ENCODE measurements at regions not wholly inside any gene's neighbourhood (a gene's known extent, or its start where the extent isn't known, plus 50 kb on each side); places are given as distances from the start of the nearest gene placed in this dataset.

- Histone ChIP-seq H3K9me3 (ENCODE audit: low read length) (peaks cover 4% of the 10 kb centered on the region; the same call in 1 of the 2 replicates), H3K4me3 (replicated peaks in 1 of 3; ENCODE audit: insufficient read depth in 1 of 3, low read depth in 2 of 3, low read length in 3 of 3) (no peak overlapping the region), H3K36me3 (replicated peaks in 1 of 2; ENCODE audit: control insufficient read depth in 1 of 2, insufficient read depth in 2 of 2, low read length in 2 of 2) (no peaks in the 10 kb centered on the region), H3K27ac (ENCODE audit: extremely low read length, insufficient read depth, low read length) (no peak overlapping the region), H3K9ac (ENCODE audit: insufficient read depth, low read depth, low read length) (no peak overlapping the region), H3K4me2 (ENCODE audit: low read depth, low read length) (no peak overlapping the region), H2AFZ (ENCODE audit: low read length) (no peak overlapping the region), H3K4me1 (ENCODE audit: insufficient read depth, low read length) (no peaks in the 10 kb centered on the region), H3K27me3 (ENCODE audit: control insufficient read depth in 1 of 2, insufficient read depth in 2 of 2, low read length in 2 of 2) (no peaks in the 10 kb centered on the region), H3K79me2 (ENCODE audit: insufficient read depth, low read length) (no peaks in the 10 kb centered on the region), H4K20me1 (ENCODE audit: insufficient read depth, low read length) (no peaks in the 10 kb centered on the region)
- TF ChIP-seq CHD2 (IDR thresholded peaks at IDR 0.05; ENCODE audit: low read depth, low read length) (no peak), MYC (CRISPR knock-in tag; IDR thresholded peaks at IDR 0.05; ENCODE audit: borderline replicate concordance) (no peak), ZNF569 (CRISPR knock-in tag; IDR thresholded peaks at IDR 0.05; ENCODE audit: borderline replicate concordance) (no peak), EEA1 (CRISPR knock-in tag; IDR thresholded peaks at IDR 0.05; ENCODE audit: borderline replicate concordance) (no peak), ZIK1 (CRISPR knock-in tag; IDR thresholded peaks at IDR 0.05; ENCODE audit: borderline replicate concordance, low read depth) (no peak)
- ATAC-seq (no peak), DNase-seq (ENCODE audit: low spot score) (no peak), FAIRE-seq (no peak)
- POLR2A ChIA-PET: no interaction called here
- intact Hi-C loops (cut with micrococcal nuclease; ENCODE audit: unreplicated experiment) (no loop called here), in situ Hi-C loops (cut with HindIII; ENCODE audit: extremely low pct_ligation_motif_present, low pct_unique_long_range_greater_than_20kb) (no loop called here)
- BruUV-seq (replicated peaks): no TSS peak
- CTCF ChIA-PET (ENCODE audit: low intra/inter-chr PET ratio, low total read pairs): no interaction called here
Measured at GRCh38 chr4:125541836-125542385, 227.2 kb downstream of the FAT4 start.

- H3K27me3 ChIP-seq (ENCODE audit: control insufficient read depth in 1 of 2, insufficient read depth in 2 of 2, low read length in 2 of 2): no peaks in the 10 kb centered on the region
- FAIRE-seq (no peak), DNase-seq (ENCODE audit: low spot score) (no peak), ATAC-seq (no peak)
- no peaks in the 10 kb centered on the region for H3K4me1 ChIP-seq (ENCODE audit: insufficient read depth, low read length)
- in situ Hi-C loops (cut with HindIII; ENCODE audit: extremely low pct_ligation_motif_present, low pct_unique_long_range_greater_than_20kb): no loop called here
- no TSS peak for BruUV-seq (replicated peaks)
- no peaks in the 10 kb centered on the region for H3K36me3 ChIP-seq (replicated peaks in 1 of 2; ENCODE audit: control insufficient read depth in 1 of 2, insufficient read depth in 2 of 2, low read length in 2 of 2)
- intact Hi-C loops (cut with micrococcal nuclease; ENCODE audit: unreplicated experiment): no loop called here
- H2AFZ ChIP-seq (ENCODE audit: low read length): no peak overlapping the region
- ChIA-PET CTCF (ENCODE audit: low intra/inter-chr PET ratio, low total read pairs) (no interaction called here), POLR2A (no interaction called here)
- no peak overlapping the region for H3K4me3 ChIP-seq (replicated peaks in 1 of 3; ENCODE audit: insufficient read depth in 1 of 3, low read depth in 2 of 3, low read length in 3 of 3)
- no peaks in the 10 kb centered on the region for H4K20me1 ChIP-seq (ENCODE audit: insufficient read depth, low read length)
- 54% methylated on average over 11 of the region's 15 CpGs for WGBS (ENCODE audit: low lambda C conversion rate)
- H3K4me2 ChIP-seq (ENCODE audit: low read depth, low read length): no peak overlapping the region
- H3K9ac ChIP-seq (ENCODE audit: insufficient read depth, low read depth, low read length): no peak overlapping the region
- no peak overlapping the region for H3K27ac ChIP-seq (ENCODE audit: extremely low read length, insufficient read depth, low read length)
- H3K9me3 ChIP-seq (ENCODE audit: low read length): peaks cover 4% of the 10 kb centered on the region; the same call in 1 of the 2 replicates
- H3K79me2 ChIP-seq (ENCODE audit: insufficient read depth, low read length): no peaks in the 10 kb centered on the region
- TF ChIP-seq STAG1 (CRISPR knock-in tag; IDR thresholded peaks at IDR 0.05) (no peak), ZBTB14 (CRISPR knock-in tag; IDR thresholded peaks at IDR 0.05) (no peak), ZMAT3 (CRISPR knock-in tag; conservative IDR thresholded peaks at IDR 0.05) (no peak), CEBPZ (IDR thresholded peaks at IDR 0.05; ENCODE audit: low read length) (no peak), HOMEZ (CRISPR knock-in tag; IDR thresholded peaks at IDR 0.05; ENCODE audit: low read depth) (no peak), ZNF274 (CRISPR knock-in tag; IDR thresholded peaks at IDR 0.05) (no peak), NPAS2 (CRISPR knock-in tag; IDR thresholded peaks at IDR 0.05; ENCODE audit: borderline replicate concordance) (no peak)
Measured at GRCh38 chr4:125546272-125546671, 231.5 kb downstream of the FAT4 start.
